A549 (cell line): ENCODE measurements at regions not wholly inside any gene's neighbourhood (a gene's known extent, or its start where the extent isn't known, plus 50 kb on each side); places are given as distances from the start of the nearest gene placed in this dataset.

Source experiments
- ATAC-seq, 2 experiments: fragments of 200-7000 bp in 1 of 2; fragments of >200 bp in 1 of 2; cut with Nextera tagmentation in 1 of 2; cut with Tn5 transposase in 1 of 2; 3 replicates each; pipeline versions ENCODE4 v1.8.0 to v1.9.1; 2018 to 2020; ENCODE audit warnings: mild to moderate bottlenecking in 1 of 2, moderate library complexity in 1 of 2
- CTCF ChIA-PET: fragments of 300-600 bp; sonication (Branson Sonifier 250); formaldehyde crosslinking; extraction: SDS; loops from one replicate; lab custom pipeline; 2021; ENCODE audit warnings: antibody characterized with exemption, inconsistent platforms; lab: Yijun Ruan, JAX
- POLR2A ChIA-PET: fragments of 350-600 bp; formaldehyde crosslinking; extraction: SDS; loops from one replicate; lab custom pipeline; 2021; ENCODE audit warnings: antibody characterized with exemption, inconsistent platforms; lab: Yijun Ruan, JAX
- DNase-seq, 2 experiments: peaks; one replicate each; pipeline versions ENCODE4 v3.0.0 to v3.0.0-alpha.2; 2011 to 2016; ENCODE audit warnings: low read depth in 1 of 2, low spot score in 1 of 2
- FAIRE-seq: peaks from 2 replicates; lab custom pipeline; 2011; peaks lifted over from hg19 to GRCh38; lab: Jason Lieb, UNC
- H3K27ac ChIP-seq, 2 experiments: fragments of >200 bp; sonication (Bioruptor Twin); formaldehyde crosslinking; 3 replicates each; pipeline ENCODE4 v1.5.1; 2016 to 2017
- H3K4me1 ChIP-seq: fragments of >200 bp; sonication (Bioruptor Twin); formaldehyde crosslinking; 3 replicates; pipeline ENCODE4 v1.6.1; 2016
- H3K4me2 ChIP-seq: fragments of >200 bp; sonication (Bioruptor Twin); formaldehyde crosslinking; 3 replicates; pipeline ENCODE4 v1.6.1; 2016
- H3K4me3 ChIP-seq: fragments of >200 bp; sonication (Bioruptor Twin); formaldehyde crosslinking; 3 replicates; pipeline ENCODE4 v1.5.1; 2016
- H3K9me3 ChIP-seq: fragments of >200 bp; sonication (Bioruptor Twin); formaldehyde crosslinking; 3 replicates; pipeline ENCODE4 v1.6.1; 2016
- CBX2 ChIP-seq: fragments of 200-600 bp; sonication (generic); IDR thresholded peaks from 2 replicates; pipeline ENCODE4 v1.6.1; 2016; ENCODE audit warnings: low read depth, mild to moderate bottlenecking, borderline replicate concordance
- CEBPB ChIP-seq, 2 experiments: fragments of >200 bp in 1 of 2; sonication (Bioruptor Twin) in 1 of 2; formaldehyde crosslinking in 1 of 2; IDR thresholded peaks; 2 replicates each; pipeline ENCODE4 v1.6.1; 2012 to 2016
- CHD4 ChIP-seq: fragments of 200-600 bp; sonication (generic); IDR thresholded peaks from 2 replicates; pipeline ENCODE4 v1.6.1; 2016; ENCODE audit warnings: antibody characterized with exemption, mild to moderate bottlenecking, borderline replicate concordance
- EHF ChIP-seq: fragments of 250-450 bp; sonication (Bioruptor Pico); IDR thresholded peaks from 2 replicates; pipeline ENCODE4 v1.5.0; 2020; ENCODE audit warnings: mild to moderate bottlenecking
- FOSB ChIP-seq: fragments of 250-450 bp; sonication (Bioruptor Pico); IDR thresholded peaks from 2 replicates; pipeline ENCODE4 v1.5.0; 2020; ENCODE audit warnings: mild to moderate bottlenecking, moderate library complexity
- FOSL2 ChIP-seq, 2 experiments: fragments of 450-650 bp in 1 of 2; fragments of >200 bp in 1 of 2; sonication (Bioruptor Twin) in 1 of 2; formaldehyde crosslinking; IDR thresholded peaks; 2 replicates each; pipeline versions ENCODE4 v1.5.0 to v1.6.1; 2016 to 2020; ENCODE audit warnings: mild to moderate bottlenecking in 1 of 2, moderate library complexity in 1 of 2
- FOXS1 ChIP-seq: fragments of 250-450 bp; sonication (Bioruptor Pico); IDR thresholded peaks from 2 replicates; pipeline ENCODE4 v1.5.0; 2020; ENCODE audit warnings: mild to moderate bottlenecking, moderate library complexity
- GATA3 ChIP-seq: IDR thresholded peaks from 2 replicates; pipeline ENCODE4 v1.6.1; 2012; ENCODE audit warnings: borderline replicate concordance
- JUNB ChIP-seq: fragments of >200 bp; sonication (Bioruptor Twin); formaldehyde crosslinking; IDR thresholded peaks from 2 replicates; pipeline ENCODE4 v1.6.1; 2016
- MAZ ChIP-seq: fragments of 150-350 bp; IDR thresholded peaks from 2 replicates; pipeline ENCODE4 v1.6.1; 2014; ENCODE audit warnings: antibody characterized with exemption, low read depth, low read length, borderline replicate concordance
- POLR2A ChIP-seq: IDR thresholded peaks from 2 replicates; pipeline ENCODE4 v1.6.1; 2012; ENCODE audit warnings: mild to moderate bottlenecking, low read length
- RAD21 ChIP-seq, 2 experiments: fragments of >200 bp in 1 of 2; sonication (Bioruptor Twin) in 1 of 2; formaldehyde crosslinking in 1 of 2; IDR thresholded peaks in 1 of 2; conservative IDR thresholded peaks in 1 of 2; 2 replicates in 1 of 2; 3 replicates in 1 of 2; pipeline ENCODE4 v1.6.1; 2012 to 2018; ENCODE audit warnings: inconsistent platforms in 1 of 2
- TP53 ChIP-seq: fragments of 250-450 bp; sonication (Bioruptor Pico); IDR thresholded peaks from 2 replicates; pipeline ENCODE4 v1.5.0; 2021; ENCODE audit warnings: mild to moderate bottlenecking, moderate library complexity
- ZC3H11A ChIP-seq: fragments of 450-650 bp; IDR thresholded peaks from 2 replicates; pipeline ENCODE4 v1.6.1; 2014; ENCODE audit warnings: antibody characterized with exemption, mild to moderate bottlenecking
- ZFP36 ChIP-seq: fragments of 450-650 bp; IDR thresholded peaks from 2 replicates; pipeline ENCODE4 v1.6.1; 2014; ENCODE audit warnings: borderline replicate concordance; ENCODE audit not compliant: partially characterized antibody
- ZNF302 ChIP-seq: fragments of 250-450 bp; sonication (Bioruptor Pico); IDR thresholded peaks from 2 replicates; pipeline ENCODE4 v1.9.0; 2021; ENCODE audit warnings: inconsistent platforms, mild to moderate bottlenecking, moderate library complexity
- WGBS: methylation state at CpG from one replicate; pipeline ENCODE4 v1.1.6; 2017; ENCODE audit errors: missing lambda C conversion rate; 5-methylcytosine and 5-hydroxymethylcytosine counted together
- TF ChIP-seq, protein P1 (sequence below): fragments of 250-450 bp; sonication (Bioruptor Pico); IDR thresholded peaks from 2 replicates; pipeline ENCODE4 v1.5.0; 2020; ENCODE audit warnings: low read depth, mild to moderate bottlenecking, moderate library complexity
- TF ChIP-seq, protein P2 (sequence below): fragments of >200 bp; sonication (Bioruptor Twin); formaldehyde crosslinking; IDR thresholded peaks from 2 replicates; pipeline ENCODE4 v1.6.1; 2016
- TF ChIP-seq, protein P3 (sequence below): IDR thresholded peaks from 2 replicates; pipeline ENCODE4 v1.6.1; 2012
- TF ChIP-seq, protein P4 (sequence below): fragments of 250-450 bp; sonication (Bioruptor Pico); IDR thresholded peaks from 2 replicates; pipeline ENCODE4 v1.5.0; 2021; ENCODE audit warnings: mild to moderate bottlenecking, moderate library complexity, borderline replicate concordance
- TF ChIP-seq, protein P5 (sequence below): IDR thresholded peaks from 2 replicates; pipeline ENCODE4 v1.6.1; 2012; ENCODE audit warnings: low read depth, borderline replicate concordance

DNA sequence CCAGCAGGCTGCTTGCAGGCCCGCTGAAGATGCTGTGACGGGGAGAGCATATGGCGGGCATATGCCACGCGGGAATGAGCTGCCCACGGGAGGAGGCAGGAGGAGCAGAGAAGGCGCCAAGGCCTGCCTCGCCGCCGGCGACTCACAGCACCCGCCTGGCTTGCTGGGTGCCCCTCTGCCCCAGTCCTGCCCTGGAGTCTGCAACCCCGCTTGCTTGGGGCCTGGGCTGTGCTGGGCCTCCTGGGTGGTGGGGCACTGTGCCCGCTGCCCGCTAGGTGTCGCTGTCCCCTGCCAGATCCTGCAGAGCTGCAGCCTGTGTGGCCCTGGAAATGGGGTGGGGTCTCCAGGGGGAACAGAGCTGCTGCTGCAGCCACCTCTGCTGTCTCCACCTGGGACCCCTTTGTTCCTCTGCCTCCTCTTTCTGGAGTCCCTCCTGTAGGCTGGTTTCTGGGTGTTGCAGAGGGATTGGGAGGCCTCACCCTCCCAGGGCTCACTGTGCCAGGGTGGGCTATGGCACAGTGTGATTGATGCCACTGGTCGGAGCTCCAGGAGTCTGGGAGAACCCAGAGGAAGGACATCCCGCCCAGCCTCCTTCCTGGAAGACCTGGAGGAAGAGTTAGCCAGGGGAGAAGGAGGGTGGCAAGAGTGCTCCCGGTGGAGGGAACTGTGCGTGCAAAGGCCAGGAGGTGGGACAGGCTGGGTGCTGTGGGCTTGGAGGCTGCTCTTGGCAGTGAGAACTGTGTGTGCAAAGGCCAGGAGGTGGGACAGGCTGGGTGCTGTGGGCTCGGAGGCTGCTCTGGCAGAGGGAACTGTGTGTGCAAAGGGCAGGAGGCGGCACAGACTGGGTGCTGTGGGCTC is 141.0 kb upstream of the CIBAR2 start (continued):
- TF ChIP-seq TP53 (CRISPR knock-in tag), result no peak
- no peak for TF ChIP-seq FOXS1

DNA sequence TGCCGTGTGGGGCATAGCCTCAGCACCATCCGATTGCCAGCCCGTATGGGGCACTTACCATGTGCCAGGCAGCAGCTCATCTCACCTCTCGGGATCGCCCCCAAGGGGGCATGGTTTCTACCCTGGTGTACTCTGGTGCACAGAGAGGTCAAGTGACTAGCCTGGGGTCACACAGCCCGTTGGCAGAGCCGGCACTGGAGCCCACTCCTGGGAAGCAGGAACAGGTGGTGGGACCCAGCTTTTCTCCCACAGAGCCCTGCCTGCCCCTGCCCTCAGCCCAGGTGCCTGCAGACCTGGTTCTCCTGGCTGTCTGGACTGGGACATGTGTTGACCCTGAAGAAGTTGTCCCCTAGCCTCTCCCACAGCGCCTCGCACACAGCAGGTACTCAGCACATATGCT is 141.8 kb upstream of the CIBAR2 start:
- no peaks in the 10 kb centered on the region for H3K9me3 ChIP-seq
- no peak overlapping the region for H3K4me2 ChIP-seq
- no peak overlapping the region for H3K27ac ChIP-seq
- POLR2A ChIA-PET, result no interaction called here
- no peaks in the 10 kb centered on the region for H3K4me1 ChIP-seq
- 0 out of 6 replicates have a peak, but pooled peaks of 1 of the 2 experiments have one; percentile 4 for ATAC-seq
- DNase-seq, result no peak
- H3K4me3 ChIP-seq, result no peak overlapping the region
- 69% methylated on average over 9 of the region's 9 CpGs for WGBS
- FAIRE-seq, result no peak
- TF ChIP-seq, protein P1, sequence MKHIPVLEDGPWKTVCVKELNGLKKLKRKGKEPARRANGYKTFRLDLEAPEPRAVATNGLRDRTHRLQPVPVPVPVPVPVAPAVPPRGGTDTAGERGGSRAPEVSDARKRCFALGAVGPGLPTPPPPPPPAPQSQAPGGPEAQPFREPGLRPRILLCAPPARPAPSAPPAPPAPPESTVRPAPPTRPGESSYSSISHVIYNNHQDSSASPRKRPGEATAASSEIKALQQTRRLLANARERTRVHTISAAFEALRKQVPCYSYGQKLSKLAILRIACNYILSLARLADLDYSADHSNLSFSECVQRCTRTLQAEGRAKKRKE, result no peak
- peak; percentile 63 for TF ChIP-seq ZFP36
- TF ChIP-seq, all 56 proteins: peak for 1
- CTCF ChIA-PET, result interaction anchor here (0.8 to 9.4 kb wide), 29 partner anchors 9 to 481 kb away, joined by 3 to 155 read pairs (median 5); partner anchors contain the start of gene CIBAR2

DNA sequence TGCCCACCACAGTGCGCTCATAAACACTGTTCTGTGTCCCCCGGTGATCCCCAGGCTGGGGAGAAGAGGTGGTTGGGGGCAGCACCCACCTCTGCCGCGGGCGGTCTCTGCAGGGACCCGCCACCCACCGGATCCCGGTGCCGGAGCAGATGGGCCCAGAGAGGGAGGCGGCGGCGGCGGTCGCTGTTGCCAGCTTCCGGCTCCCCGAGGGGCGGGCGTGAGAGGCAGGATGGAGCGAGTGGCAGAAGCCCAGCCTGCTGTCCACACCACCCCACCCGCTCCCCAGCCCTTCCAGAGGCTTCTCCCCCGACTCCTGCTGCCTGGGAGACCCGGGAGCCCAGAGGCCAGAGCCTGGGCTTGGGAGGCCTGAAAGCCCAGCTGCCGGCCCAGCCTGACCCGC is 142.6 kb upstream of the CIBAR2 start:
- Histone ChIP-seq H3K9me3 (no peaks in the 10 kb centered on the region), H3K4me3 (no peak overlapping the region), H3K4me1 (no peaks in the 10 kb centered on the region), H3K27ac (no peak overlapping the region), H3K4me2 (no peak overlapping the region)
- DNase-seq (no peak), ATAC-seq (no peak), FAIRE-seq (no peak)
- POLR2A ChIA-PET, result no interaction called here
- CTCF ChIA-PET, result interaction anchor here (1.2 to 9.4 kb wide), 9 partner anchors 12 to 361 kb away, joined by 3 to 155 read pairs (median 7); no protein-coding TSS in a partner anchor
- 87% methylated on average over 13 of the region's 24 CpGs for WGBS
- TF ChIP-seq RAD21 (conservative IDR thresholded peaks at IDR 0.05 in 1 of 2, IDR thresholded peaks at IDR 0.05 in 1 of 2) (no peak), ZC3H11A (no peak), CHD4 (no peak), CEBPB (IDR thresholded peaks at IDR 0.05) (no peak), POLR2A (no peak), ZNF302 (CRISPR knock-in tag) (no peak)
- TF ChIP-seq, protein P2, sequence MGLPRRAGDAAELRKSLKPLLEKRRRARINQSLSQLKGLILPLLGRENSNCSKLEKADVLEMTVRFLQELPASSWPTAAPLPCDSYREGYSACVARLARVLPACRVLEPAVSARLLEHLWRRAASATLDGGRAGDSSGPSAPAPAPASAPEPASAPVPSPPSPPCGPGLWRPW, result no peak
- TF ChIP-seq, protein P3, sequence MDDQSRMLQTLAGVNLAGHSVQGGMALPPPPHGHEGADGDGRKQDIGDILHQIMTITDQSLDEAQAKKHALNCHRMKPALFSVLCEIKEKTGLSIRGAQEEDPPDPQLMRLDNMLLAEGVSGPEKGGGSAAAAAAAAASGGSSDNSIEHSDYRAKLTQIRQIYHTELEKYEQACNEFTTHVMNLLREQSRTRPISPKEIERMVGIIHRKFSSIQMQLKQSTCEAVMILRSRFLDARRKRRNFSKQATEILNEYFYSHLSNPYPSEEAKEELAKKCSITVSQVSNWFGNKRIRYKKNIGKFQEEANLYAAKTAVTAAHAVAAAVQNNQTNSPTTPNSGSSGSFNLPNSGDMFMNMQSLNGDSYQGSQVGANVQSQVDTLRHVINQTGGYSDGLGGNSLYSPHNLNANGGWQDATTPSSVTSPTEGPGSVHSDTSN, result no peak

DNA sequence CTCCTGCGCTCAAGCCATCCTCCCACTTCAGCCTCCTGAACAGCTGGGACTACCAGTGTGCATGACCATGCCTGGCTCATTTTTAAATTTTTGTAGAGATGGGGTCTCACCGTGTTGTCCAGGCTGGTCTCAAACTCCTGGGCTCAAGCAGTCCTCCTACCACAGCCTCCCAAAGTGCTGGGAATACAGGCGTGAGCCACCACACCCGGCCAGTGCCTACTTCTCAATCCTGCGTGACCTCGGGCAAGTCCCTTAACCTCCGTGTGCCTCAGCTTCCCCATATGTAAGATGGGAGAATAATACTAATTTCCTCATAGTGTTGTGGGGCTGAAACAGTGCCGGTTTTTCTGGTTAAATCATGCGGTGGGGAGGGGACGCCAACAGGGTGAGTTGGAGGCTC is 143.5 kb upstream of the CIBAR2 start:
- no peak for FAIRE-seq
- Histone ChIP-seq H3K4me1 (no peaks in the 10 kb centered on the region), H3K27ac (no peak overlapping the region), H3K4me2 (no peak overlapping the region)
- CTCF ChIA-PET, result interaction anchor here (0.5 to 9.4 kb wide), 8 partner anchors 14 to 360 kb away, joined by 3 to 155 read pairs (median 4); no protein-coding TSS in a partner anchor
- no peak for ATAC-seq
- POLR2A ChIA-PET, result interaction anchor here (0.6 kb wide), 1 partner anchor 19 kb away, joined by 3 read pairs; no protein-coding TSS in a partner anchor
- DNase-seq, result no peak
- TF ChIP-seq ZC3H11A (no peak), TP53 (CRISPR knock-in tag) (no peak), EHF (no peak), JUNB (no peak), FOXS1 (no peak), GATA3 (no peak), MAZ (no peak), FOSB (CRISPR knock-in tag) (no peak), FOSL2 (IDR thresholded peaks at IDR 0.05) (no peak), FOSL2 (CRISPR knock-in tag; IDR thresholded peaks at IDR 0.05) (no peak), CBX2 (no peak)
- TF ChIP-seq, protein P4, sequence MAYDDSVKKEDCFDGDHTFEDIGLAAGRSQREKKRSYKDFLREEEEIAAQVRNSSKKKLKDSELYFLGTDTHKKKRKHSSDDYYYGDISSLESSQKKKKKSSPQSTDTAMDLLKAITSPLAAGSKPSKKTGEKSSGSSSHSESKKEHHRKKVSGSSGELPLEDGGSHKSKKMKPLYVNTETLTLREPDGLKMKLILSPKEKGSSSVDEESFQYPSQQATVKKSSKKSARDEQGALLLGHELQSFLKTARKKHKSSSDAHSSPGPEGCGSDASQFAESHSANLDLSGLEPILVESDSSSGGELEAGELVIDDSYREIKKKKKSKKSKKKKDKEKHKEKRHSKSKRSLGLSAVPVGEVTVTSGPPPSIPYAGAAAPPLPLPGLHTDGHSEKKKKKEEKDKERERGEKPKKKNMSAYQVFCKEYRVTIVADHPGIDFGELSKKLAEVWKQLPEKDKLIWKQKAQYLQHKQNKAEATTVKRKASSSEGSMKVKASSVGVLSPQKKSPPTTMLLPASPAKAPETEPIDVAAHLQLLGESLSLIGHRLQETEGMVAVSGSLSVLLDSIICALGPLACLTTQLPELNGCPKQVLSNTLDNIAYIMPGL (CRISPR knock-in tag), result no peak
- TF ChIP-seq, protein P5, sequence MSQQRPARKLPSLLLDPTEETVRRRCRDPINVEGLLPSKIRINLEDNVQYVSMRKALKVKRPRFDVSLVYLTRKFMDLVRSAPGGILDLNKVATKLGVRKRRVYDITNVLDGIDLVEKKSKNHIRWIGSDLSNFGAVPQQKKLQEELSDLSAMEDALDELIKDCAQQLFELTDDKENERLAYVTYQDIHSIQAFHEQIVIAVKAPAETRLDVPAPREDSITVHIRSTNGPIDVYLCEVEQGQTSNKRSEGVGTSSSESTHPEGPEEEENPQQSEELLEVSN, result no peak
- TF ChIP-seq, all 56 proteins: peak for 0
- H3K9me3 ChIP-seq, result no peaks in the 10 kb centered on the region
- no peak overlapping the region for H3K4me3 ChIP-seq
- WGBS, result 86% methylated on average over 10 of the region's 10 CpGs
